ENCODE measurements at regions not wholly inside any gene's neighbourhood (a gene's known extent, or its start where the extent isn't known, plus 50 kb on each side); places are given as distances from the start of the nearest gene placed in this dataset.

GRCh38 chr6:44500074-44500473, 112.6 kb downstream of the CDC5L start:
- no peak for DNase-seq

- no peak for DNase-seq
Observed at GRCh38 chr6:44503471-44503870, 116.0 kb downstream of the CDC5L start.

DNA sequence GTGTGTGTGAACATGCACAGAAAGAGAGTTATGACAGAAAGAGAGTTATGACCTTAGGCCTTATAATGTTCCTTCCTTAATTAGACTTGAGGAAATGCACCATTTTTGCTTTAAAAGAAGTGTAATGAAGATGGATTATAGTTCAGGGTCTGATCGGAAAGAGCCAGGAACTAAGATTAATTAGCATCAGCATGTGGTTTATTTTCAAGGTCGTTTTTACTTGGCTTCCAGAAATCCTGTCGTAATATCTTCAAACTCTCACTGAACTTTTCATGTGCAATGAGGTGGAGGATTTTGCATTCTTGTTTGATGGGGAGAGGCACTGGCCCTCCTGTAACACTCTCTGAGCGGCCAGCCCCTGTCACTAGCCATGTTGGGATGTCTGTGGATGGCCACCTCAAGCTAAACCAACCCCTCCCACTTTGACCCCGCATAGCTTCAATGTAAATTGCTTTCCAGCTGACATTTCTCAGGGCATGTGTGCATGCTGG, 116.8 kb downstream of the CDC5L start:
- DNase-seq = no peak

DNA sequence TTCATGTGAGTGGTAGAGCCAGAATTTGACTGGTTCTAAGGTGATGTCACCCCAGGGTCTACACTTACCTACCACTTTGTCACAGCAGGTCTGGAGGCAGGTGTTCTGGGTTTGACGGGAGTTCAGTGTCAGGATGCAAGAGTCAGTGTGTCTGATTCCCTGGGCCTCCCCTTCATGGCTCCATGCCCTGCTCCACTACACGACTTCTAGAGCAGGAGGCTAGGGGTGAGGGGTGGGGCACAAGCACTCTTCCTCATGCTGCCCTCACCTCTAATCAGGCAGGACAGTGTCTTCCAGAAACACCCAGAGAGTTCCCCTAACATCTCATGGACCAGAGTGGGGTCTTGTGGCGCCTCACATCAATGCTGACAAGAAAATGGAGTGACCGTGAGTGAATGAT, 118.2 kb downstream of the CDC5L start:
- DNase-seq = no peak

DNA sequence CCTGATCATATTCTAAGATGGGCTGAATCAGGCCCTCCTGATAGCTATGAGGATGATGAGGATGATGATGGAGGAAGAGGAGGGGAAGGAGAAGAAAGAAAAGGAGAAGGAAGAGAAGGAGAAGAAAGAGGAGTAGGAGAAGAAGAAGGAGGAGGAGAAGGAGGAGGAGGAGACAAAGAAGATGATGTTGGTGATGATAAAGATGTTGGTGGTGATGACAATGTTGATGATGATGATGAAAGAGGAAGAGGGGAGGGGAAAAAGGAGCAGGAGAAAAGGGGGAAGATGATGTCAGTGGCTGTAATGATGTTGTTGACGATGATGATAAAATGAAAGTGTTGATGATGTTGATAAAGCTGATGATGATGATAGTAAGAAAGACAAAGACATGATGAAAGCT, 119.5 kb downstream of the CDC5L start:
- no peak for DNase-seq

DNA sequence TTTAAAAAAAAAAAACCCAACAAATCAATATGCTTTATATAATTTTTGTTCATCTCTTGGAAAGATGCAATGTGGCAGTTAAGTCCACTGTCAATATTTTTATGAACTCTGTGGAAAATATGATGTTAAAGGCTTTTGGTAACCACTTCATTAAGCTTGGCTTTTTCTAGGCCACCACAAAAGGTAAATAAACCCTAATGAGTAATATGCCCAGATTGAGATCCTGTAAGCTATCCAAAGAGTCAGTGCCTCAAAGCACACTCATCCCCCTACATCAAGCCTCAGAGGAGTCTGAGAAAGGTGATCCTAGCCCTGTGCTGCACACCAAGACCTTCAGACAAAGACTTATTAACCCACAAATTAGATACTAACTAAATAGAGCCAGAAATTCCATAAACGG, 121.1 kb downstream of the CDC5L start:
- no peak for DNase-seq

DNA sequence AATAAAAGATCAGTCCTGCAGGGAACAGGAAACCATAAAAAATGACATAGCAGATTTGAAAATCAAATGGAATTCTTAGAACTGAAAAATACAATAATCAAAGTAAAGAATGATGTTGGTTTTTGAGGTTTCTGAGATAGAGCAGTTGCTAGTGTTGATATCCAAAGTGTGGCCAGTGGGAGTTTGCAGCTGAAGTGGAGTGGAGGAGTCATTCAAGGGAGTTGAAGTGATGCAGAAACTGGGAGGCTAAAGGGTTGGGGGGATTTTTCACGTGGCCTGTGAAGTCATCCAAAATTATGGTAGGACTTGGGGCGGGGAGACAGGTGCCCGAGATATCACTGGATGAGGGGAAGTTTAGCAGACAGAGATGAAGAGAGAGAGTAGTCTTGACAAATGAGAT, 123.6 kb downstream of the CDC5L start:
- no peak for DNase-seq

- peak; percentile 7 for DNase-seq
Observed at GRCh38 chr6:44512868-44513741, 125.6 kb downstream of the CDC5L start.

DNA sequence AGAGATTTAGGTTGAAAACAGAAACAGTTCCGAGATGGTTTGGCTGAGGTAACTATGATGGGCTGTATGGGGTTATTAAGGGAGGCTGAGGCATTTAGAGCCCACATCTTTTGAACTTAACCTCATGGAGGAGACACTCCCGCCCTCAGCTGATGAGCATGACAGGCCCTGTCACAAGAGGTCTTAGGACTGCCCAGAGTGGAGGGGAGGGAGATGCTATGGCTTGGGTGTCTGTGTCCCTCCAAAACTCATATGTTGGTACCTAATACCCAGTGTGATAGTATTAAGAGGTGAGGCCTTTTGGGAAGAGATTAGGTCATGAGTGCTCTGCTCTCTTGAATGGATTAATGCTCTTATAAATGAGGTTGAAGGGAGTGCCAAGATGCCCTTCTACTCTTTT, 126.6 kb downstream of the CDC5L start:
- DNase-seq = no peak

DNA sequence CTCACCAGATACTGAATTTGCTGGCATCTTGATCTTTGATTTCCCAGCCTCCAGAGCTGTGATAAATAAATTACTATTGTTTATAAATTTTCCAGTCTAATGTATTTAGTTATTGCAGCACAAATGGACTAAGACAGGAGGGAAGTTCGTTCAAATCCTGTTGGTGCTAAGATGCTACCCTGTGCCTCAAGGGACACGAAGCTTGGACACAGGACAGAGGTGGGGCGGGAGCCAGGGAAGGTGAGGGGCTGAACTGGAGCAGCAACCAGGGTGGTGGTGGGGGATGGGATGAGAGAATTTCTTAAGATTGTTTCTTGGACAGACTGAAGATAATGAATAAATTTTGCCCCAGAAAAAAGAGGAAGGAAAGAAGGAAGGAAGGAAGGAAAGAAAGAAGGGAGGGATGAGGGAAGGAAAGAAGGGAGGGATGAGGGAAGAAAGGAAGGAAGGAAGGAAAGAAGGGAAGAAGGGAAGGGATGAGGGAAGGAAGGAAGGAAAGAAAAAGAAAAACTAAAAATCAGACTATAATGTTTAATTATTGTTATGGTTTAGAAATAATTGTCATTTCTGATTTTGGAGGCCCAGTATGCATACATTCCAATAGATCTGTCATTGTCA, 127.2 kb downstream of the CDC5L start:
- no peak for DNase-seq

DNA sequence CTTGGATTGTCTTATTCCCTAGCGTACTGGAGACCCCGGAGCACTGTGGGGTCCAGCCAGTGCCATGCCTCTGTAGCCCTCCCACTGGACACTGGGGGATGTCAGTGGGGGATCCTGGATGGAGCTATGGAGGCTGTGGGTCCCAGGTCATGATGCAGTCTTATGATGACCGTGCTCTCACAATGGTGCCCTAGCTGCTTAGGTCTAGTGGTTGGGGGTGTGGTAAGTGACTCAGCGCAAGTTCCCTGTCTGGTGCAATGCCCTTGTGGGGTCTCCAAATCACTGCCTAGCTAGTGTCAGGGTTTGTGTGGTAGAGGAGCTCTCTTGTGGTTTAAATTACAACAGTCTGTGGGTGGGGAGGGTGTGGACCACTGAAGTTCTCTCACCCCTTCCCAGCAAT, 135.4 kb downstream of the CDC5L start:
- DNase-seq = peak; percentile 7

DNA sequence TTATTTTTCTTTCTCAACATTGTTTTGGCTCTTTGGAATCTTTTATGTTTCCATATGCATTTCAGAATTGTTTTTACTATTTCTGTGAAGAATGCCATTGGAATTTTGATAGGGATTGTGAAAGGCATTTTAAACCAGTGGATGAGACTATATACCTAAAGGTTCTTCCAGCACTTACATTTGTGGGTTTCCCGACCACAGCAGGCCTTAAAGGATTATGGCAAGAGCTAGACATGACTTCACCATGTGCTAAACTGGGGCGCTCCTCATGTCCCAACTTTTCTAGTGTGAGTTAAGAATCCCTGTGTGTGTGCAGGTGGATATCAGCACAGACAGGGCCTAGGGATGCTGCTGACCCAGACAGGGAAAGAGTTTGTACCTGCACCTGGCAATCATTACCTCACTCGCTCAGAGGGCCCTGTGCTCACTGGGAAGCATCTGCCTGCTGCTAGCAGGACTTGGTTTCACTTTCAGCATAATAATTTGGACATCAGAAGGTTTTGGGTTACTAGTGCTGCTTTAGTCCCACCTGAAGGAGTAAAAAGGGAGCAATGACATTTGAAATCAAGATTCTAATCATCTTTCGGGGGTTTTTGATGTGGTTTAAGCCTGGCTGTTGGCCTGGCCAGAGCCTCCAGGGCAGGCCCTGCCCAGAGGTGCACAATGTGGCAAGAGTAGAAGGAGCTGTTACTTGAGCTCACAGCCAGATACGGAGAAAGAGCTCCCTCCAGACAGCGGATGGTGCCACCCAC, 137.1 kb downstream of the CDC5L start:
- no peak for DNase-seq

- no peak for DNase-seq
Observed at GRCh38 chr6:44525761-44526351, 138.3 kb downstream of the CDC5L start.

DNA sequence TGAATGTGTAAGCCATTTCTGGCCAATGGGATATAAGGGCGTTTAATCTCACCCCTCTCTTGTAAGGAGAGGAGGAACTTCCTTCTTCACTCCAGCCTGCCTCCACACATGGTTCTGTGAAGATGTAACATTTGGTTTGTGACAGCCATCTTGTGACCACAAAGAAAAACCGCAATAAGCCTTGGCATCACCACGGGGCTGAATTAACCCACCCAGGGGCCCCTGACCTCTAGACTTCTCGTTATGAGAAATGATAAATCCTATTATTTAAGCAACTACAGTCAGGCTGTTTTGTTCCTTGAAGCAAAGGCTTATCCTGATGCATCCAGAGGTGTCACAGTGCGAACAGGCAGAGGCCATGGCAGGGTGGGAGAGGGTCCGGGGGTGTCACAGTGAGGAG, 139.7 kb downstream of the CDC5L start:
- DNase-seq = peak; percentile 72

- DNase-seq = no peak
Observed at GRCh38 chr6:44527583-44528369, 140.3 kb downstream of the CDC5L start.

DNA sequence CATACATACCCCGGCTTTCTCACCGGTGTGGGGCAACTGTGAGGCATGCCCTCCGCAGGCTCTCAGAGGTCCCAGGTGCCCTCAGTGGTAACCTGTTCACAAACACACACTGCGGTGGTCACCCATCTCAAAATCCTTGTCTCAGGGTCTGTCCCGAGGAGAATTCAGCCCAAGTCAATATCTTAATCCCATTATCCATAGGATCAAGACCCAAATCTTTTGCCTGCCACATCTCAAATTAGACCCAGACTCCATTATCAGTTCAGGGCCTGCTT, 140.8 kb downstream of the CDC5L start:
- no peak for DNase-seq

- DNase-seq = no peak
Observed at GRCh38 chr6:44528716-44529115, 141.2 kb downstream of the CDC5L start.

- no peak for DNase-seq
Observed at GRCh38 chr6:44529146-44529905, 141.8 kb downstream of the CDC5L start.

DNA sequence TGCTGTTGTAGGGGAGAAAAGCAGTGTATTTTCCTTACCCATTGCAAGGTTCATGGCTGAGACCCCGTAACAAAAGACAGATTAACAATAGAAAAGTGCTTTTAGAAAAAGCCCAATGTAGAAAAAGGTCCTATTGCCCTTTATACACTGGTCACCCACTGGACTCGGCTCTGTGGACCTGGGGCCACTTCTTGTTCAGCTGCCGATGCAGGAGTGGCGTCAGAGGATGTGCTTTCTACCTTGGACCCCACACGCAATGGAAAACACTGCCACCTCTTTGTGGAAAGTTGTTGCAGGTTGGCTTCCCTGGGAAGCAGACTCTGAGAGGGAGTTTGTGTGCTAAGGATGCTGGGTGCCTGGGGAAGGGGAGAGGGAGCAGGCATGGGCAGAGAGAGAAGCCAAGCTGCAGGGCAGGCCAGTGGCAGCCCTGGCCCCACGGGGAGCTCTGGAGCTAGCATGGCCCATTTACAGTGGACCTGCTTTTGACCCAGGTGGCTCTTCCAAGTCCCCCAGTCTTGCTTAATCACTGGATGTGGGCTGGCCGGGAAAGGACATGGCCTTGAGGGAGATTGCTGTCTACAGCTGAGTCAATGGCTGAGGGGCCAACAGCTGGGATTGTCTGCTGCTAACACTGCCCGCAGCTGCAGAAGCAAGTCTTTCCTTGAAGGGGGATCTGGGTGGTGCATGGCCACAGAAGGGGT, 142.9 kb downstream of the CDC5L start:
- no peak for DNase-seq

- DNase-seq = no peak
Observed at GRCh38 chr6:44530910-44531234, 143.4 kb downstream of the CDC5L start.

DNA sequence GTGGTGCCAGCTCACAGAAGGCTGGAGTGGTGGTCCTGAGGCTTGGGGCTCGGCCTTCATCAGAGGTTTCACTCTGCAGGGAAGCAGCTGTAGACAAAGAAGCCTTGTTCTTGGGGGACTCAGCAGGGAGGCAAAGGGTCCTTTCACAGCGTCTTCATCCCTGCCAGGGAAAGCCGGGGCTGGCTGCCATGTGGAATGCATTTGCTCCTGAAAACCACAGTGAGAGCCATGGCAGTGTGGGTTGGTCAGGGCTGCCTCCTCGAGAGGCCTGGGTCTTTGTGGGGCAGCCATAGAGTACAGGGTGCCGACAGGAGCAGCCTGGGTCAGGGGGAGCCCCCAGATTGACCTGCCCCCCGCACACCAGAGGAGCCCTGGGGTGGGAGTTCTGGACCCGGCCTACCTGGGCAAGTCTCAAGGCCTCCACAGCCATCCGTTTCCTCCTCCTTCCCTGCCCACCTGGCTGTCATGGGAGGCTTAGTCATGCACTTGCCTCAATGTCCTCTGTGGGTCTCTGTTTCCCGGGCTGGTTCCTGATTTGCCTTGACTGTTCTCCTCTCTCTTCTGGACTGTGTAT, 144.0 kb downstream of the CDC5L start:
- no peak for DNase-seq

Measured in hematopoietic multipotent progenitor cell treated with erythropoietin and hydrocortisone succinate and interleukin-3 and kit ligand, for 6 days (in vitro differentiated cells).